ENCODE measurements at regions not wholly inside any gene's neighbourhood (a gene's known extent, or its start where the extent isn't known, plus 50 kb on each side); places are given as distances from the start of the nearest gene placed in this dataset.

DNA sequence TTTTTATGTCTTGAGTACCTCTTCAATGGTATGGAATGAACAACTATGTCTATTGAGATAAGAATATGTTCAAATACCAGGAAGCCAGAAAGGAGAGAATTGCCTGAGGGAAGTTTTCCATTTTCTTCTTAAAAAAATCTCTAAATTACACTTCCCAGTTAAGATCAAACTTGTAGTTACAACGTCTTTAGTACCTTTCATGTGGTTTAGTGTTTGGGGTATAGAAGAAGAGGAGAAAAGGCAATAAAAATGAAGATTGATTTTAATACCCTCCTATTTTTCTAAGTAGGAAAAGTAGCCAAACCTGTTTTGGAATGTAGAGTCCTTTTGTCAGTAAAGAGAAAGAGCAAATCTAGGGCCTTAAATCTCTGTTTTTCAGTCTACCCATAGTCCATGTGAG is 470.0 kb upstream of the SEMA3A start:
- Histone ChIP-seq H3K27ac (ENCODE audit: low read depth) (no peak overlapping the region), H3K4me1 (ENCODE audit: insufficient read depth) (0 out of 2 replicates have a peak, but pooled peaks cover 5% of the 10 kb centered on the region), H3K4me3 (no peak overlapping the region), H3K9me2 (ENCODE audit: insufficient read depth) (no peaks in the 10 kb centered on the region), H3K79me2 (replicated peaks; ENCODE audit: insufficient read depth) (no peaks in the 10 kb centered on the region), H3K36me3 (ENCODE audit: insufficient read depth) (no peaks in the 10 kb centered on the region), H2AFZ (no peak overlapping the region), H4K20me1 (replicated peaks; ENCODE audit: insufficient read depth) (no peaks in the 10 kb centered on the region), H3K27me3 (ENCODE audit: insufficient read depth) (no peaks in the 10 kb centered on the region), H3K4me2 (no peak overlapping the region), H3F3A (replicated peaks; ENCODE audit: low read depth) (no peaks in the 10 kb centered on the region)
- Mint-ChIP-seq H3K27me3 (ENCODE audit: insufficient read depth, low read depth, poor library complexity) (no peaks in the 10 kb centered on the region), H3K9me3 (no peaks in the 10 kb centered on the region), H3K27ac (peak overlapping the region; percentile 30; the same call in 1 of the 2 replicates), H3K4me1 (peaks cover 18% of the 10 kb centered on the region), H3K36me3 (ENCODE audit: low read depth) (no peaks in the 10 kb centered on the region), H3K4me3 (no peak overlapping the region)
- peak; percentile 28 for DNase-seq (ENCODE audit: low spot score)
- TF ChIP-seq NANOG (IDR thresholded peaks at IDR 0.05; ENCODE audit: borderline replicate concordance) = no peak
- TF ChIP-seq EZH2phosphoT487 (IDR thresholded peaks at IDR 0.05; ENCODE audit: unreplicated experiment) = no peak
- TF ChIP-seq EZH2 (IDR thresholded peaks at IDR 0.05; ENCODE audit: low read depth, unreplicated experiment) = no peak
- TF ChIP-seq CTCF (conservative IDR thresholded peaks at IDR 0.05; ENCODE audit: low read depth in 2 of 2) = no peak
- no peak; the same call in 2 of the 3 replicates for ATAC-seq

- Histone ChIP-seq H3K4me1 (ENCODE audit: insufficient read depth) (0 out of 2 replicates have a peak, but pooled peaks cover 5% of the 10 kb centered on the region), H4K20me1 (replicated peaks; ENCODE audit: insufficient read depth) (no peaks in the 10 kb centered on the region), H3K27me3 (ENCODE audit: insufficient read depth) (no peaks in the 10 kb centered on the region), H3K79me2 (replicated peaks; ENCODE audit: insufficient read depth) (no peaks in the 10 kb centered on the region), H3K9me2 (ENCODE audit: insufficient read depth) (no peaks in the 10 kb centered on the region), H3K4me2 (no peak overlapping the region), H3K27ac (ENCODE audit: low read depth) (no peak overlapping the region), H3K36me3 (ENCODE audit: insufficient read depth) (no peaks in the 10 kb centered on the region), H3F3A (replicated peaks; ENCODE audit: low read depth) (no peaks in the 10 kb centered on the region), H2AFZ (no peak overlapping the region), H3K4me3 (no peak overlapping the region)
- DNase-seq (ENCODE audit: low spot score) = no peak
- Mint-ChIP-seq H3K27me3 (ENCODE audit: insufficient read depth, low read depth, poor library complexity) (no peaks in the 10 kb centered on the region), H3K4me3 (no peak overlapping the region), H3K27ac (no peak overlapping the region), H3K4me1 (peaks cover 18% of the 10 kb centered on the region), H3K9me3 (no peaks in the 10 kb centered on the region), H3K36me3 (ENCODE audit: low read depth) (no peaks in the 10 kb centered on the region)
- no peak for ATAC-seq
- no peak for TF ChIP-seq CREB1 (CRISPR knock-in tag; IDR thresholded peaks at IDR 0.05; ENCODE audit: low read depth)
- TF ChIP-seq EZH2phosphoT487 (IDR thresholded peaks at IDR 0.05; ENCODE audit: unreplicated experiment) = no peak
- TF ChIP-seq ETS1 (IDR thresholded peaks at IDR 0.05) = no peak
- no peak for TF ChIP-seq EZH2 (IDR thresholded peaks at IDR 0.05; ENCODE audit: low read depth, unreplicated experiment)
- no peak for TF ChIP-seq STAT1 (IDR thresholded peaks at IDR 0.05; ENCODE audit: unreplicated experiment)
- TF ChIP-seq, protein P1, sequence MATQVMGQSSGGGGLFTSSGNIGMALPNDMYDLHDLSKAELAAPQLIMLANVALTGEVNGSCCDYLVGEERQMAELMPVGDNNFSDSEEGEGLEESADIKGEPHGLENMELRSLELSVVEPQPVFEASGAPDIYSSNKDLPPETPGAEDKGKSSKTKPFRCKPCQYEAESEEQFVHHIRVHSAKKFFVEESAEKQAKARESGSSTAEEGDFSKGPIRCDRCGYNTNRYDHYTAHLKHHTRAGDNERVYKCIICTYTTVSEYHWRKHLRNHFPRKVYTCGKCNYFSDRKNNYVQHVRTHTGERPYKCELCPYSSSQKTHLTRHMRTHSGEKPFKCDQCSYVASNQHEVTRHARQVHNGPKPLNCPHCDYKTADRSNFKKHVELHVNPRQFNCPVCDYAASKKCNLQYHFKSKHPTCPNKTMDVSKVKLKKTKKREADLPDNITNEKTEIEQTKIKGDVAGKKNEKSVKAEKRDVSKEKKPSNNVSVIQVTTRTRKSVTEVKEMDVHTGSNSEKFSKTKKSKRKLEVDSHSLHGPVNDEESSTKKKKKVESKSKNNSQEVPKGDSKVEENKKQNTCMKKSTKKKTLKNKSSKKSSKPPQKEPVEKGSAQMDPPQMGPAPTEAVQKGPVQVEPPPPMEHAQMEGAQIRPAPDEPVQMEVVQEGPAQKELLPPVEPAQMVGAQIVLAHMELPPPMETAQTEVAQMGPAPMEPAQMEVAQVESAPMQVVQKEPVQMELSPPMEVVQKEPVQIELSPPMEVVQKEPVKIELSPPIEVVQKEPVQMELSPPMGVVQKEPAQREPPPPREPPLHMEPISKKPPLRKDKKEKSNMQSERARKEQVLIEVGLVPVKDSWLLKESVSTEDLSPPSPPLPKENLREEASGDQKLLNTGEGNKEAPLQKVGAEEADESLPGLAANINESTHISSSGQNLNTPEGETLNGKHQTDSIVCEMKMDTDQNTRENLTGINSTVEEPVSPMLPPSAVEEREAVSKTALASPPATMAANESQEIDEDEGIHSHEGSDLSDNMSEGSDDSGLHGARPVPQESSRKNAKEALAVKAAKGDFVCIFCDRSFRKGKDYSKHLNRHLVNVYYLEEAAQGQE (IDR thresholded peaks at IDR 0.05; ENCODE audit: unreplicated experiment) = no peak
- no peak for TF ChIP-seq ZNF462 (CRISPR knock-in tag; IDR thresholded peaks at IDR 0.05)
- TF ChIP-seq NANOG (IDR thresholded peaks at IDR 0.05; ENCODE audit: borderline replicate concordance) = no peak
These were observed 468.6 kb upstream of the SEMA3A start for GRCh38 chr7:84663224-84663623.

All from GM23338 (cell line).